Right lung (tissue), 2 donors: ENCODE measurements at regions not wholly inside any gene's neighbourhood (a gene's known extent, or its start where the extent isn't known, plus 50 kb on each side); places are given as distances from the start of the nearest gene placed in this dataset.

ENCODE experiments used
- DNase-seq, 2 donors: peaks; one replicate each; pipeline ENCODE4 v3.0.0-alpha.2; 2013

- DNase-seq: no peak
Observed at GRCh38 chr16:9412031-9412914, 320.8 kb downstream of the HAPSTR1 start.

- DNase-seq: peak in 1 of 2 donors; percentile 27
Observed at GRCh38 chr16:9412915-9413264, 321.4 kb downstream of the HAPSTR1 start.

- DNase-seq: no peak
Observed at GRCh38 chr16:9415545-9415944, 324.1 kb downstream of the HAPSTR1 start.

- no peak for DNase-seq
Observed at GRCh38 chr16:9417898-9418297, 326.5 kb downstream of the HAPSTR1 start.

GRCh38 chr16:9419161-9419560 is 327.7 kb downstream of the HAPSTR1 start:
- no peak for DNase-seq

- no peak for DNase-seq
Observed at GRCh38 chr16:9422762-9423513, 331.5 kb downstream of the HAPSTR1 start.

GRCh38 chr16:9425236-9425635 is 333.8 kb downstream of the HAPSTR1 start:
- no peak for DNase-seq

DNA sequence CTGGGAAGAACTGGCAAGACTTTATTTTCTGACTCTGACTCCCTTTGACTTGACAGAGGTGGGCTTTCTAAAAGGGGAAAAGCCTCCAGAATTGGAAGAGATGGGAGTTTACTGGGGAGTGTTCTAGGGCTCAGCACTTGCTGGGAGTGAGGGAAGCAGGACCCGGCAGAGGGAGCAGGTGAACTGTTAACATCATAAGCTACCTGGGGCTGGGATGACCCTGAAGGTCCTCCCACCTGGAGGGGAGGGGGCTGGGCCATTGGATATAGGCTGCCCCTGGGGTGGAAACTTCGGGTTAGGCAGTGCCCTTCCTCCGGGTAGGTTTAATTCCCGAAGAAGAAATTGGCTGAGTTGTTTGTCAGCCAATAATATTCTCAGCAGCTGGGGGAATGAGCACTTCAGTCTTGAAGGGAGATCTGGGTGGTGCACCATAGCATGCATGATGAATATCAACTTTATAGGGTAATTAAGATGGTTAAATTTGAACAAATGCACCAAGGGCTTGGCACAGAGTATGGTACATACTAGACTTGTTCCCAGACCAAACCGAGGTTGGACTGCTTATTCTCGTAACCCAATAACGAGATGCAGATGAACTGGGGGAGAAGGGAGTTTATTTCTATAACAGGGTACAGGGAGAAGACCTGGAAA is 337.0 kb downstream of the HAPSTR1 start:
- no peak for DNase-seq

DNA sequence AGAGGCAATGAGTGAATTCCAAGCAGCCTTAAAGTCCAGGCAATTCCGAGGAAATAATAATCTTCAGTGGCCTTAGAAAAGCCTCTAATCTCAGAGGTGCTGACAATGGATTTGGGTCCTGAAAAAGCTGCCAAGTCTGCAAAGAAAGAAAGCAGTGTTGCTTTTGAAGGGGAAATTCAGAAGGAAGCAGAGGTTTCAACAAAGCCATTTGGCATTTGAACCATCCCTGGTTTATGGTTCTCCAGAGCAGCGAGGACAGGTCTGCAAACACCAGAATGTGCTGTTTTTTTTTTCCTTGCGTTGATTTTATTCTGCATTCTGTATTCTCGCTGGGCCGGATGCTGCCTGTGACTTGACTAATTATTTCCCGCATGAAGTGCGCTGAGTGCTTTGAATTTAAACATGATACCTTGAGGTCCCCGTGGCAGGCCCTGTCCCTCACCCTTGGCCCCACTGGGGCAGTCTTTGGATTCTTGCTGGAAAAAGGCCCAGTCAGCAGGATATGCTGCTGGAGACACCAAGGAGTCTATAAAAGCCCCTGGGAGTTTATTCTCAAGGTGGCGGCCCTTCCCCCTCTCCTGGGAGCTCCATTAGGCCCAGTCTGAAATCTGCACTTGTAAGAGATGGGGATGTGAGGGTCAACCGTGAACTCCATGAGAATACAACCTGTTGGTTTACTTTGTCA is 338.3 kb downstream of the HAPSTR1 start:
- DNase-seq: no peak

GRCh38 chr16:9434659-9435058 is 343.2 kb downstream of the HAPSTR1 start:
- no peak for DNase-seq

DNA sequence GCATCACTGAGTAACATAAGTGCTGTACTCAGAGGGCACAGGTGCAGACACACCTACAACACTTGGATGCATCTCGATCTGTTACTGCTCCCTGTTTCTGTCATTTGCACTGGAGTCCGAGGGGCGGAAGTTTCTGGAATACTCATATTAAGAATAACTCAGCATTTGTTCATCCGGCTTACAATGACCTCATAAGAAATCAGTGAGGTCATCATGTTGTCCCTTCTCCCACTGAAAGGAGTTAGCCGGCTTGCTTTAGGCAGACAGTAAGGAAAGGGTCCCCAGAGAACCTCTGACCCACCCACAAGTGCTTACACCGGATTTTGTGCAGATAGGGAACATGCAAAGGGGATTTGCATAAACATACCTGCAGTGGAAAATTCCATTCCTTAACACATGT is 344.7 kb downstream of the HAPSTR1 start:
- DNase-seq: no peak

GRCh38 chr16:9437115-9437514 is 345.7 kb downstream of the HAPSTR1 start:
- DNase-seq: no peak

GRCh38 chr16:9438991-9439390 is 347.5 kb downstream of the HAPSTR1 start:
- DNase-seq: no peak

DNA sequence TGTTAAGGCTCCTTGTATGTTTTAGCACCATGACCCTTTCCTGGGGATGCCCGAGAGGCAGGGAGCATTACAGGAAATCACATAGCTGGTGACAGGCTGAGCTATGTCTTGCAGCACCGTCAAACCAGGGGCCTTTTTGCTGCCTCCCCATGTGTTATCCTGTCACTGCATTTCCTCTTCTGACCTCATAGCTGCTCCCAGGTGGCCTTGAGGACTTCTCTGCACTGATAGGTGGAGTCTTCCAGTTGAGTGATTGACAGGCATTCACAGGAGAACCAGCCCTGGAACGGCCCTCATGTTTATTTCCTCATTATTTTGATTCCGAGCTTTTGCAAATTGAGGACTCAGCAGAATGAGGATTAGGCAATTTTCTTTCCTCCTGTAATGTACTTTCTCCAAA is 349.6 kb downstream of the HAPSTR1 start:
- DNase-seq: peak in 1 of 2 donors; percentile 4

GRCh38 chr16:9443864-9444263 is 352.4 kb downstream of the HAPSTR1 start:
- DNase-seq: no peak

DNA sequence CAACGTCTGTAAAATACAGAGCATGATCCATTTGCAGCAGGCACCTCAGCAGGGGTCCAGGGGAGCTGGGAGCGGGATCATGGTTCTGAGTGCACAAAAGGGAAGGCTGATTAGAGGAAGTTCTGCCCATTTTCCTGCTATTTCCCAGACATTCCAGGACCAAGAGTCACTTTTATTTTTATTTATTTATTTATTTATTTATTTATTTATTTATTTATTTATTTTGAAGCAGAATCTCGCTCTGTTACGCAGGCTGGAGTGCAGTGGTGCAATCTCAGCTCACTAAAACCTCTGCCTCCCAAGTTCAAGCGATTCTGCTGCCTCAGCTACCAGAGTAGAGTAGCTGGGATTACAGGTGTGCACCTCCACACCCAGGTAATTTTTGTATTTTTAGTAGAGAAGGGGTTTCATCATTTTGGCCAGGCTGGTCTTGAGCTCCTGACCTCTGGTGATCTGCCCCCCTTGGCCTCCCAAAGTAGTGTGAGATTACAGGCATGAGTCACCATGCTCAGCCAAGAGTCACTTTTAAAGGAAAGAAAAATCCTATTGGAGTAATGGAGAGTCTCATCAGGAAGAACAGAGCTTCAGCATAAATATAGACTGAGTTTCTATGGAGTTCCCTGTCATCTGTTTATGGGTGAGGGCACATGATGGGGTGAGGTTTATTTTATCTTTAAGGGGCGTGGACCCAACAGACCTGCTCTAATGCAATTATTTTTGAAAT is 355.2 kb downstream of the HAPSTR1 start:
- no peak for DNase-seq

- peak in 1 of 2 donors; percentile 7 for DNase-seq
Observed at GRCh38 chr16:9447195-9447551, 355.7 kb downstream of the HAPSTR1 start.

- DNase-seq: no peak
Observed at GRCh38 chr16:9447699-9448098, 356.3 kb downstream of the HAPSTR1 start.

- no peak for DNase-seq
Observed at GRCh38 chr16:9449597-9449996, 358.2 kb downstream of the HAPSTR1 start.

GRCh38 chr16:9457215-9457614 is 365.8 kb downstream of the HAPSTR1 start:
- no peak for DNase-seq

DNA sequence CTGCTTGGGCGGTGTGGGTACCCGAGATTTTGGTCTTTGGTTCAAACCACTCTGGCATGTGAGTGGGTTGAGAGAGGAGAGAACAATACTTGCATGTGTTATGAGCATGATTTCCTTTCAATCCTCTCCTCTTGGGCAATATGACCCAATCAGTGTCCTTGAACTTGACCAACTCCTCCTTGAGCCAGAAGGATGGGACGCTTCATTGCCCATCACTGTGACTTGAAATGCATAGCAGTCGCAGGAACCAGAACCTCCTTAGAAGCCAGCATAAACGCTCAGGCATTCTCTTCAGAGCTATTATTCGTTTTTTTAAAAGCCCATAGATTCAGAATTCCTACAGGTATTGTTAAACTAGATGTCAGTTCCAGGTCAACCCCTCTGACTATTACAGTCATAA is 367.4 kb downstream of the HAPSTR1 start:
- DNase-seq: no peak
